HCT116 (cell line): ENCODE measurements at regions not wholly inside any gene's neighbourhood (a gene's known extent, or its start where the extent isn't known, plus 50 kb on each side); places are given as distances from the start of the nearest gene placed in this dataset.

Experiments used
- ATAC-seq: fragments of 200-7000 bp; cut with Tn5 transposase; 2 replicates; pipeline ENCODE4 v1.9.1; 2020; ENCODE audit warnings: mild to moderate bottlenecking, moderate library complexity
- BruUV-seq: library from RNA; stranded (reverse); fragments of 400-500 nt; replicated peaks from 2 replicates; lab custom pipeline; 2021; lab: Mats Ljungman, UMichigan
- CTCF ChIA-PET: fragments of 300-600 bp; sonication (Branson Sonifier 250); formaldehyde crosslinking; loops from one replicate; lab custom pipeline; 2021; ENCODE audit warnings: antibody characterized with exemption; lab: Charles Lee
- POLR2A ChIA-PET: fragments of 300-600, 350-600 bp; sonication (Branson Sonifier 250); formaldehyde crosslinking; loops from one replicate; lab custom pipeline; 2021; ENCODE audit warnings: antibody characterized with exemption; lab: Charles Lee
- RAD21 ChIA-PET, 2 experiments: fragments of 300-600 bp; sonication (Branson Sonifier 250); formaldehyde crosslinking; loops; one replicate each; lab custom pipeline; 2023; ENCODE audit warnings: low total read pairs in 2 of 2; ENCODE audit not compliant: uncharacterized antibody in 2 of 2, unreplicated experiment in 2 of 2, low non-redundant PET in 1 of 2; lab: Charles Lee
- DNase-seq: peaks from one replicate; pipeline ENCODE4 v3.0.0-alpha.2; 2010; ENCODE audit warnings: low read depth, low spot score
- H2AFZ ChIP-seq: fragments of 200-600 bp; shearing (Covaris generic), sonication (generic); 2 replicates; pipeline ENCODE4 v1.6.1; 2017; ENCODE audit warnings: low read depth, mixed run types, mixed read lengths, antibody characterized with exemption, low read length; ENCODE audit not compliant: poor library complexity, severe bottlenecking
- H3K27ac ChIP-seq: 2 replicates; pipeline ENCODE4 v1.5.1; 2012; ENCODE audit warnings: low read depth, low read length
- H3K27me3 ChIP-seq: fragments of 200-600 bp; sonication (generic); 2 replicates; pipeline ENCODE4 v1.6.1; 2016; ENCODE audit warnings: mixed run types, low read length, mixed read lengths; ENCODE audit not compliant: insufficient read depth
- H3K36me3 ChIP-seq, 2 experiments: fragments of 200-500 bp in 1 of 2; fragments of 200-600 bp in 1 of 2; sonication (Bioruptor generic) in 1 of 2; sonication (generic) in 1 of 2; 2 replicates each; pipeline versions ENCODE4 v1.5.1 to v1.6.1; 2014 to 2016; ENCODE audit warnings: low read length in 2 of 2, inconsistent platforms in 1 of 2, mixed read lengths in 1 of 2, mixed run types in 1 of 2; ENCODE audit not compliant: insufficient read depth in 2 of 2, control insufficient read depth in 1 of 2
- H3K4me1 ChIP-seq, 2 experiments: fragments of 200-600 bp in 1 of 2; sonication (generic) in 1 of 2; 2 replicates each; pipeline versions ENCODE4 v1.5.1 to v1.6.1; 2012 to 2017; ENCODE audit warnings: low read length in 2 of 2, inconsistent platforms in 1 of 2, mild to moderate bottlenecking in 1 of 2, mixed read lengths in 1 of 2, mixed run types in 1 of 2, moderate library complexity in 1 of 2; ENCODE audit not compliant: insufficient read depth in 2 of 2, control insufficient read depth in 1 of 2
- H3K4me2 ChIP-seq: fragments of 200-600 bp; sonication (generic); 2 replicates; pipeline ENCODE4 v1.6.1; 2017; ENCODE audit warnings: mixed run types, low read length, mixed read lengths
- H3K4me3 ChIP-seq, 2 experiments: fragments of 200-600 bp in 1 of 2; sonication (generic) in 1 of 2; replicated peaks in 1 of 2; 2 replicates each; pipeline ENCODE4 v1.5.1; 2011 to 2016; ENCODE audit warnings: low read length in 2 of 2, control low read depth in 1 of 2, low read depth in 1 of 2, mild to moderate bottlenecking in 1 of 2, mixed read lengths in 1 of 2, mixed run types in 1 of 2
- H3K79me2 ChIP-seq: fragments of 200-600 bp; sonication (generic); 2 replicates; pipeline ENCODE4 v1.6.1; 2017; ENCODE audit warnings: mild to moderate bottlenecking, mixed run types, low read length, moderate library complexity, mixed read lengths; ENCODE audit not compliant: insufficient read depth
- H3K9ac ChIP-seq: fragments of 200-600 bp; sonication (generic); 2 replicates; pipeline ENCODE4 v1.6.1; 2016; ENCODE audit warnings: low read length, mixed read lengths
- H3K9me2 ChIP-seq: fragments of 200-600 bp; sonication (generic), shearing (Covaris generic); 2 replicates; pipeline ENCODE4 v1.6.1; 2017; ENCODE audit warnings: mixed run types, mild to moderate bottlenecking, moderate library complexity; ENCODE audit not compliant: insufficient read depth
- H3K9me3 ChIP-seq, 2 experiments: fragments of 200-500 bp in 1 of 2; fragments of 200-600 bp in 1 of 2; sonication (Bioruptor generic) in 1 of 2; sonication (generic) in 1 of 2; 2 replicates each; pipeline ENCODE4 v1.6.1; 2014 to 2017; ENCODE audit warnings: low read length in 2 of 2, mixed read lengths in 2 of 2, inconsistent platforms in 1 of 2, low read depth in 1 of 2, mild to moderate bottlenecking in 1 of 2, mixed run types in 1 of 2, moderate library complexity in 1 of 2; ENCODE audit not compliant: control insufficient read depth in 1 of 2, insufficient read depth in 1 of 2
- H4K20me1 ChIP-seq: fragments of 200-600 bp; sonication (generic), shearing (Covaris generic); 2 replicates; pipeline ENCODE4 v1.6.1; 2017; ENCODE audit warnings: mixed run types, mild to moderate bottlenecking, moderate library complexity; ENCODE audit not compliant: insufficient read depth
- CBX3 ChIP-seq: IDR thresholded peaks from 2 replicates; pipeline ENCODE4 v1.6.1; 2012; ENCODE audit warnings: low read depth
- CEBPB ChIP-seq: IDR thresholded peaks from 2 replicates; pipeline ENCODE4 v1.6.1; 2012; ENCODE audit warnings: low read depth
- CTCF ChIP-seq, 3 experiments: fragments of 200-600 bp in 1 of 3; sonication (generic) in 1 of 3; IDR thresholded peaks in 2 of 3; conservative IDR thresholded peaks in 1 of 3; 2 replicates each; pipeline ENCODE4 v1.5.1; 2012 to 2017; ENCODE audit warnings: low read depth in 2 of 3, low read length in 2 of 3, antibody characterized with exemption in 1 of 3, borderline replicate concordance in 1 of 3, control low read depth in 1 of 3, mild to moderate bottlenecking in 1 of 3, mixed read lengths in 1 of 3, mixed run types in 1 of 3, moderate library complexity in 1 of 3; ENCODE audit not compliant: insufficient read depth in 1 of 3
- EGR1 ChIP-seq: IDR thresholded peaks from 2 replicates; pipeline ENCODE4 v1.6.1; 2012; ENCODE audit warnings: low read depth
- ELF1 ChIP-seq: IDR thresholded peaks from 2 replicates; pipeline ENCODE4 v1.6.1; 2012; ENCODE audit warnings: low read depth, borderline replicate concordance
- FOSL1 ChIP-seq: IDR thresholded peaks from 2 replicates; pipeline ENCODE4 v1.6.1; 2012; ENCODE audit warnings: low read depth
- POLR2A ChIP-seq: IDR thresholded peaks from 2 replicates; pipeline ENCODE4 v1.7.0; 2011; ENCODE audit warnings: borderline replicate concordance; ENCODE audit not compliant: insufficient read depth, insufficient read length; ENCODE audit errors: extremely low read depth
- POLR2AphosphoS5 ChIP-seq: IDR thresholded peaks from 2 replicates; pipeline ENCODE4 v1.6.1; 2011; ENCODE audit warnings: mild to moderate bottlenecking, low read depth, low read length, moderate library complexity
- RAD21 ChIP-seq: IDR thresholded peaks from 2 replicates; pipeline ENCODE4 v1.6.1; 2012; ENCODE audit warnings: low read depth, mild to moderate bottlenecking
- SRF ChIP-seq: IDR thresholded peaks from 2 replicates; pipeline ENCODE4 v1.6.1; 2012; ENCODE audit warnings: low read depth
- YY1 ChIP-seq: IDR thresholded peaks from 2 replicates; pipeline ENCODE4 v1.6.1; 2011; ENCODE audit warnings: low read length, low read depth, moderate library complexity, mild to moderate bottlenecking; ENCODE audit not compliant: insufficient replicate concordance; ENCODE audit errors: extremely low read depth
- ZFX ChIP-seq: fragments of 450-650 bp; IDR thresholded peaks from 2 replicates; pipeline ENCODE4 v1.6.1; 2017
- intact Hi-C: fragments of 100-400 bp; cut with micrococcal nuclease; formaldehyde crosslinking; loops from 2 replicates; pipeline ENCODE4 v1.10.0; 2022

GRCh38 chr2:128562471-128563347 is 244.0 kb upstream of the HS6ST1 start:
- POLR2A ChIA-PET, result no interaction called here
- CTCF ChIA-PET, result no interaction called here

GRCh38 chr2:128563348-128563687 is 244.7 kb upstream of the HS6ST1 start:
- Histone ChIP-seq H3K9me3 (no peaks in the 10 kb centered on the region), H2AFZ (no peak overlapping the region), H3K27ac (no peak overlapping the region), H3K9me2 (no peaks in the 10 kb centered on the region), H3K9ac (no peak overlapping the region), H3K4me1 (no peaks in the 10 kb centered on the region), H3K27me3 (no peaks in the 10 kb centered on the region), H4K20me1 (no peaks in the 10 kb centered on the region), H3K4me2 (no peak overlapping the region)
- ATAC-seq, result no peak
- ChIA-PET RAD21 (no interaction called here), CTCF (no interaction called here)
- TF ChIP-seq POLR2AphosphoS5 (no peak), RAD21 (no peak), ELF1 (no peak), POLR2A (no peak), CEBPB (no peak), CTCF (IDR thresholded peaks at IDR 0.05 in 2 of 3, conservative IDR thresholded peaks at IDR 0.05 in 1 of 3; ENCODE audit: borderline replicate concordance in 1 of 3, insufficient read depth in 1 of 3, low read depth in 2 of 3, low read length in 2 of 3) (no peak), ZFX (no peak), SRF (no peak), YY1 (no peak), EGR1 (no peak), CBX3 (no peak), FOSL1 (no peak)
- TF ChIP-seq, all 23 proteins: peak for 0
- BruUV-seq, result no TSS peak
- no peaks in the 10 kb centered on the region for H3K79me2 ChIP-seq
- POLR2A ChIA-PET, result no interaction called here
- H3K4me3 ChIP-seq, result no peak overlapping the region
- no peak for DNase-seq
- intact Hi-C loops, result no loop called here
- H3K36me3 ChIP-seq, result no peaks in the 10 kb centered on the region

More at GRCh38 chr2:128562471-128563347, 244.0 kb upstream of the HS6ST1 start:
- no peaks in the 10 kb centered on the region for H4K20me1 ChIP-seq
- RAD21 ChIA-PET, result no interaction called here
- no peaks in the 10 kb centered on the region for H3K27me3 ChIP-seq
- no peak overlapping the region for H2AFZ ChIP-seq
- no peaks in the 10 kb centered on the region for H3K4me1 ChIP-seq
- H3K9me2 ChIP-seq, result no peaks in the 10 kb centered on the region
- no TSS peak for BruUV-seq
- no peak for ATAC-seq
- intact Hi-C loops, result no loop called here
- no peak overlapping the region for H3K9ac ChIP-seq
- H3K79me2 ChIP-seq, result no peaks in the 10 kb centered on the region
- no peak for DNase-seq
- no peak for TF ChIP-seq CEBPB
- no peak for TF ChIP-seq CBX3
- TF ChIP-seq EGR1, result no peak
- TF ChIP-seq ELF1, result no peak
- H3K9me3 ChIP-seq, result no peaks in the 10 kb centered on the region
- no peak overlapping the region for H3K27ac ChIP-seq
- no peaks in the 10 kb centered on the region for H3K36me3 ChIP-seq
- H3K4me2 ChIP-seq, result no peak overlapping the region
- H3K4me3 ChIP-seq, result no peak overlapping the region
